ENCODE measurements at regions not wholly inside any gene's neighbourhood (a gene's known extent, or its start where the extent isn't known, plus 50 kb on each side); places are given as distances from the start of the nearest gene placed in this dataset.

DNA sequence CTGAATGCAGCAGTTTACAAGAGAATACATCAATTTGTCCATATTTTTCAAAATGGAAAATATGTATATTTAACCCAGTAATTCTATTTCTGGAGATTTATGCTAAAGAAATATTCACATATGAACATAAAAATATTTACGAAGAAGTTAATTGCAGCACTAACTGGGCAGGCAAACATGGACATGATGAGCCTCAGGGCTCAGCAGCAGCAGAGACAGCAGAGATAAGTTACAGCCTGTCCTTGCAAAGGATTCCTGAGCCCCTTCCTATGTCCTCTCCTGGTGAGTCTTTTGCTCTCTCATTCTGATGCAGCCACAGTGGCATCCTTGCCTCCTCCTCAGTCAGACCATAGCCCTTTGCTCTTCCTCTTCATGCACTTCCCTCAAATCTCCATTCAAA lies 680.6 kb upstream of the CPEB2 start:
- TF ChIP-seq, protein P1, sequence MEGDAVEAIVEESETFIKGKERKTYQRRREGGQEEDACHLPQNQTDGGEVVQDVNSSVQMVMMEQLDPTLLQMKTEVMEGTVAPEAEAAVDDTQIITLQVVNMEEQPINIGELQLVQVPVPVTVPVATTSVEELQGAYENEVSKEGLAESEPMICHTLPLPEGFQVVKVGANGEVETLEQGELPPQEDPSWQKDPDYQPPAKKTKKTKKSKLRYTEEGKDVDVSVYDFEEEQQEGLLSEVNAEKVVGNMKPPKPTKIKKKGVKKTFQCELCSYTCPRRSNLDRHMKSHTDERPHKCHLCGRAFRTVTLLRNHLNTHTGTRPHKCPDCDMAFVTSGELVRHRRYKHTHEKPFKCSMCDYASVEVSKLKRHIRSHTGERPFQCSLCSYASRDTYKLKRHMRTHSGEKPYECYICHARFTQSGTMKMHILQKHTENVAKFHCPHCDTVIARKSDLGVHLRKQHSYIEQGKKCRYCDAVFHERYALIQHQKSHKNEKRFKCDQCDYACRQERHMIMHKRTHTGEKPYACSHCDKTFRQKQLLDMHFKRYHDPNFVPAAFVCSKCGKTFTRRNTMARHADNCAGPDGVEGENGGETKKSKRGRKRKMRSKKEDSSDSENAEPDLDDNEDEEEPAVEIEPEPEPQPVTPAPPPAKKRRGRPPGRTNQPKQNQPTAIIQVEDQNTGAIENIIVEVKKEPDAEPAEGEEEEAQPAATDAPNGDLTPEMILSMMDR (IDR thresholded peaks at IDR 0.05 in 4 of 5, conservative IDR thresholded peaks at IDR 0.05 in 1 of 5), result no peak
- no peak for TF ChIP-seq POLR2A (IDR thresholded peaks at IDR 0.05)

All from gastrocnemius medialis (tissue), 4 donors.